HG03135 (cell line): ENCODE measurements at regions not wholly inside any gene's neighbourhood (a gene's known extent, or its start where the extent isn't known, plus 50 kb on each side); places are given as distances from the start of the nearest gene placed in this dataset.
"Not testable (repeated sequence)": the region's sequence is repeated elsewhere in the genome, so short reads cannot be mapped to it uniquely, and the experiment has no call there.

ENCODE experiments used
- ATAC-seq: cut with Tn5 transposase; IDR thresholded peaks from one replicate; pipeline ENCODE4 v1.9.1; 2021; ENCODE audit warnings: mild to moderate bottlenecking, moderate library complexity; ENCODE audit not compliant: unreplicated experiment

- ATAC-seq, result no peak
Measured at GRCh38 chr12:87585882-87586557, 443.2 kb downstream of the C12orf50 start.

GRCh38 chr12:87579091-87579490 is 450.1 kb downstream of the C12orf50 start:
- ATAC-seq, result not testable (repeated sequence)

- no peak for ATAC-seq
Measured at GRCh38 chr12:87575906-87576305, 453.3 kb downstream of the C12orf50 start.

GRCh38 chr12:87566918-87567317 is 462.3 kb downstream of the C12orf50 start:
- ATAC-seq, result not testable (repeated sequence)

- ATAC-seq, result no peak
Measured at GRCh38 chr12:87556985-87557384, 472.2 kb downstream of the C12orf50 start.

- ATAC-seq, result not testable (repeated sequence)
Measured at GRCh38 chr12:87531213-87531612, 498.0 kb downstream of the C12orf50 start.

GRCh38 chr12:87529413-87529812 is 499.8 kb downstream of the C12orf50 start:
- ATAC-seq, result no peak

GRCh38 chr12:87520968-87521367 is 508.2 kb downstream of the C12orf50 start:
- no peak for ATAC-seq

- no peak for ATAC-seq
Measured at GRCh38 chr12:87518481-87518880, 510.7 kb downstream of the C12orf50 start.

- no peak for ATAC-seq
Measured at GRCh38 chr12:87518036-87518435, 511.2 kb downstream of the C12orf50 start.

- ATAC-seq, result no peak
Measured at GRCh38 chr12:87513536-87514280, 515.5 kb downstream of the C12orf50 start.

- no peak for ATAC-seq
Measured at GRCh38 chr12:87511371-87511770, 517.8 kb downstream of the C12orf50 start.

GRCh38 chr12:87509237-87509820 is 519.9 kb downstream of the C12orf50 start:
- no peak for ATAC-seq

GRCh38 chr12:87491598-87491997 is 537.6 kb downstream of the C12orf50 start:
- ATAC-seq, result no peak

GRCh38 chr12:87491089-87491488 is 538.1 kb downstream of the C12orf50 start:
- ATAC-seq, result no peak

GRCh38 chr12:87469295-87469694 is 559.9 kb downstream of the C12orf50 start:
- ATAC-seq, result no peak

- ATAC-seq, result no peak
Measured at GRCh38 chr12:87467936-87468335, 561.3 kb downstream of the C12orf50 start.

- ATAC-seq, result no peak
Measured at GRCh38 chr12:87464565-87464964, 564.6 kb downstream of the C12orf50 start.

GRCh38 chr12:87444039-87444438 is 585.2 kb downstream of the C12orf50 start:
- no peak for ATAC-seq

- ATAC-seq, result no peak
Measured at GRCh38 chr12:87441511-87441910, 587.7 kb downstream of the C12orf50 start.

- no peak for ATAC-seq
Measured at GRCh38 chr12:87439990-87440827, 589.0 kb downstream of the C12orf50 start.
